Activated CD8-positive, alpha-beta T cell treated with anti-CD3 and anti-CD28 coated beads for 36 hours (primary cell): ENCODE measurements at regions not wholly inside any gene's neighbourhood (a gene's known extent, or its start where the extent isn't known, plus 50 kb on each side); places are given as distances from the start of the nearest gene placed in this dataset.
"Not testable (repeated sequence)": the region's sequence is repeated elsewhere in the genome, so short reads cannot be mapped to it uniquely, and the experiment has no call there.

ENCODE experiments used
- ATAC-seq: fragments of 200-7000 bp; cut with Tn5 transposase; one replicate; pipeline ENCODE4 v1.10.0; 2021; ENCODE audit warnings: mild to moderate bottlenecking, moderate library complexity
- CTCF ChIA-PET: fragments of 350-600 bp; sonication (Branson Sonifier 250); formaldehyde crosslinking; loops from one replicate; lab custom pipeline; 2021; ENCODE audit warnings: antibody characterized with exemption; lab: Charles Lee
- POLR2A ChIA-PET: fragments of 350-600 bp; sonication (Branson Sonifier 250); formaldehyde crosslinking; loops from one replicate; lab custom pipeline; 2021; ENCODE audit warnings: antibody characterized with exemption; lab: Charles Lee
- DNase-seq: peaks from one replicate; pipeline ENCODE4 v3.0.0-alpha.2; 2020
- H3K27ac Mint-ChIP-seq: one replicate; pipeline ENCODE4 v1.8.0; 2021; ENCODE audit warnings: mild to moderate bottlenecking, mixed read lengths
- H3K27me3 Mint-ChIP-seq: one replicate; pipeline ENCODE4 v1.8.0; 2021; ENCODE audit warnings: mixed read lengths
- H3K36me3 Mint-ChIP-seq: one replicate; pipeline ENCODE4 v1.8.0; 2021; ENCODE audit warnings: low read depth, mixed read lengths
- H3K4me1 Mint-ChIP-seq: one replicate; pipeline ENCODE4 v1.8.0; 2021; ENCODE audit warnings: low read depth, mixed read lengths
- H3K4me3 Mint-ChIP-seq: one replicate; pipeline ENCODE4 v1.8.0; 2021; ENCODE audit warnings: mild to moderate bottlenecking, moderate library complexity, mixed read lengths
- H3K9me3 Mint-ChIP-seq: one replicate; pipeline ENCODE4 v1.8.0; 2021; ENCODE audit warnings: mixed read lengths
- CTCF ChIP-seq: fragments of 200-600 bp; IDR thresholded peaks from one replicate; pipeline ENCODE4 v1.8.0; 2022; ENCODE audit warnings: antibody characterized with exemption, mild to moderate bottlenecking
- intact Hi-C: fragments of 100-400 bp; cut with micrococcal nuclease; formaldehyde crosslinking; loops from one replicate; pipeline ENCODE4 v1.10.0; 2022

- ATAC-seq (peak; percentile 59), DNase-seq (no peak)
- H3K36me3 Mint-ChIP-seq: no peaks in the 10 kb centered on the region
- intact Hi-C loops: loop anchor here (10.0 kb wide), 1 partner anchor 45 kb away; no protein-coding TSS in a partner anchor
- POLR2A ChIA-PET: interaction anchor here (1.2 kb wide), 1 partner anchor 19 kb away, joined by 5 read pairs; no protein-coding TSS in a partner anchor
- no peak overlapping the region for H3K4me3 Mint-ChIP-seq
- peaks cover 51% of the 10 kb centered on the region for H3K4me1 Mint-ChIP-seq
- CTCF ChIA-PET: interaction anchor here (0.7 to 1.2 kb wide), 2 partner anchors 14 to 46 kb away, joined by 3 to 4 read pairs; no protein-coding TSS in a partner anchor
- TF ChIP-seq CTCF: no peak
- H3K27me3 Mint-ChIP-seq: no peaks in the 10 kb centered on the region
- H3K27ac Mint-ChIP-seq: peak overlapping the region; percentile 84
- H3K9me3 Mint-ChIP-seq: peaks cover 7% of the 10 kb centered on the region
Observed at GRCh38 chr5:40429258-40430100, 250.2 kb upstream of the PTGER4 start.

DNA sequence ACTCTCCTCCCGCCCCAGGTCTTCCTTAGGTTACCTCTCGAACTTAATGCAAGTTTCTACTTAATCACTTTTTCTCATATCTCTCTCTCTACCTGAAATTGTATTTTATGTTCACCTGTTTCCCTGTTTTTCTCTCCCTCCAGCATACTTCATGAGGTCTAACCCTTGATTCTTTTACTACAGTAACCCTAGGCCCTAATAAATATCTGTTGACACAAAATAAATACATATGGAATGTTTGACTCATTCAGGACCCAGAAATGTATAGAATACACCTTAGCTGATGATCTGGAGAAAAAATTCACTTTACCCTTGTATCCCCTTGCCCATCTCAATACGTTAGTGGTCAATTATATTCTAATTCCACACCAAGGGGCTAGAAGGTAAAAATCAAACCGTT is 250.9 kb upstream of the PTGER4 start:
- DNase-seq: no peak
- TF ChIP-seq CTCF: no peak
- H3K4me3 Mint-ChIP-seq: no peak overlapping the region
- peaks cover 47% of the 10 kb centered on the region for H3K4me1 Mint-ChIP-seq
- ATAC-seq: no peak
- no peak overlapping the region for H3K27ac Mint-ChIP-seq
- CTCF ChIA-PET: interaction anchor here (1.2 to 1.8 kb wide), 2 partner anchors 8 to 46 kb away, joined by 4 to 8 read pairs; no protein-coding TSS in a partner anchor
- H3K27me3 Mint-ChIP-seq: no peaks in the 10 kb centered on the region
- POLR2A ChIA-PET: interaction anchor here (1.2 kb wide), 1 partner anchor 19 kb away, joined by 5 read pairs; no protein-coding TSS in a partner anchor
- no peaks in the 10 kb centered on the region for H3K36me3 Mint-ChIP-seq
- intact Hi-C loops: no loop called here
- H3K9me3 Mint-ChIP-seq: peaks cover 7% of the 10 kb centered on the region

GRCh38 chr5:40428126-40428525 is 251.6 kb upstream of the PTGER4 start:
- ChIA-PET POLR2A (interaction anchor here (1.3 kb wide), 1 partner anchor 16 kb away, joined by 4 read pairs; no protein-coding TSS in a partner anchor), CTCF (interaction anchor here (1.2 to 1.8 kb wide), 2 partner anchors 9 to 252 kb away, joined by 3 to 8 read pairs; partner anchors contain the start of gene PTGER4)
- H3K4me3 Mint-ChIP-seq: no peak overlapping the region
- H3K27ac Mint-ChIP-seq: no peak overlapping the region
- peaks cover 11% of the 10 kb centered on the region for H3K9me3 Mint-ChIP-seq
- no peaks in the 10 kb centered on the region for H3K27me3 Mint-ChIP-seq
- ATAC-seq (peak; percentile 69), DNase-seq (peak; percentile 51)
- no peak for TF ChIP-seq CTCF
- intact Hi-C loops: no loop called here
- H3K36me3 Mint-ChIP-seq: no peaks in the 10 kb centered on the region
- peaks cover 41% of the 10 kb centered on the region for H3K4me1 Mint-ChIP-seq

GRCh38 chr5:40417046-40417810 is 262.5 kb upstream of the PTGER4 start:
- ATAC-seq, intact Hi-C loops, DNase-seq: not testable (repeated sequence)

DNA sequence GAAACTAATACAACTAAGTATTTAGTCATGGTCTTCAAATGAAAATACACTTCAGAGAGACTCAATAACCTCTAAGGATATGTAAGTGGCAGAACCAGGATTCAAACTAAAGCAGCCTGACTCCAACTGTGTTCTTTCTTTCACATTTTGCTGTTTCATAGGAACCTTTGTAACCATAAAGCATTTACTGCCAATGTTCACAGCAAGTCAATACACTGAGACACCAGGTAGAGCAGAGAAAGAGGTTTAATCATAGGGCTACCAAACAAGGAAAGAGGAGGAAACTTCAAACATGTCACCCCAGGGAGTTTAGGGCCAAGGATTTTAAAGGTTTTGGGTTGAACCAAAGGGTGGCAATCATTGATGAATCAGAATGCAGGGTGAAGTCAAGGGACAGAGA is 263.1 kb upstream of the PTGER4 start:
- H3K4me3 Mint-ChIP-seq: no peak overlapping the region
- H3K27me3 Mint-ChIP-seq: no peaks in the 10 kb centered on the region
- H3K36me3 Mint-ChIP-seq: peaks cover under 1% of the 10 kb centered on the region
- no peak for DNase-seq
- ATAC-seq: no peak
- intact Hi-C loops: no loop called here
- TF ChIP-seq CTCF: no peak
- H3K27ac Mint-ChIP-seq: no peak overlapping the region
- ChIA-PET POLR2A (no interaction called here), CTCF (interaction anchor here (1.3 kb wide), 1 partner anchor 14 kb away, joined by 4 read pairs; no protein-coding TSS in a partner anchor)
- H3K4me1 Mint-ChIP-seq: peaks cover 7% of the 10 kb centered on the region
- peaks cover 12% of the 10 kb centered on the region for H3K9me3 Mint-ChIP-seq

More at GRCh38 chr5:40417046-40417810, 262.5 kb upstream of the PTGER4 start:
- POLR2A ChIA-PET, H3K27me3 Mint-ChIP-seq, H3K36me3 Mint-ChIP-seq, H3K4me1 Mint-ChIP-seq, H3K4me3 Mint-ChIP-seq, H3K27ac Mint-ChIP-seq: not testable (repeated sequence)
- CTCF ChIA-PET: interaction anchor here (1.1 kb wide), 1 partner anchor 10 kb away, joined by 3 read pairs; no protein-coding TSS in a partner anchor
- peaks cover 17% of the 10 kb centered on the region for H3K9me3 Mint-ChIP-seq
